22Rv1 (cell line): ENCODE measurements at regions not wholly inside any gene's neighbourhood (a gene's known extent, or its start where the extent isn't known, plus 50 kb on each side); places are given as distances from the start of the nearest gene placed in this dataset.

Experiments used
- H3K27ac ChIP-seq: fragments of 450-650 bp; 2 replicates; pipeline ENCODE4 v1.5.1; 2017
- ZFX ChIP-seq: fragments of 450-650 bp; IDR thresholded peaks from 2 replicates; pipeline ENCODE4 v1.6.1; 2017; ENCODE audit warnings: antibody characterized with exemption, borderline replicate concordance
- TF ChIP-seq, protein P1 (sequence below): fragments of 450-650 bp; IDR thresholded peaks from 2 replicates; pipeline ENCODE4 v1.5.1; 2017; ENCODE audit warnings: mild to moderate bottlenecking

DNA sequence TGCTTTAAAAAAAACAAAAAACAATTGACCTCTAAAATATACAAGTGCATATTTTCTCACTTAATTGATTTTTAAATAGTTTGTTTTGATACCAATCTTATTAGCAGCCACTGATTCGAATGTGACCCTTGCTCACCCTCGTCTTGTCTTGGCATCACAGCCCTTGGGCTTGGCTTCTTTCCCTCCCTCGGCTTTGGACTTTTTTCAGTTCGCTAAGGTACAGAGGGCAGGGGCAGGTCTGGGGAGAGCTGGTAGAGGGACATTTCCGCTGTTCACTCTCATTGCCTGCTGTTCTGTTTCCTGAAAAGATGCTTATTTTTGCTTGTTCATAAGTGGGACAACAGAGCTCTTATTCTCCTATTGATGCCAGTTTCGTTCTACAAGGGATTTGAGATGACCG is 88.5 kb upstream of the RPS6KA3 start:
- no peak for TF ChIP-seq ZFX
- TF ChIP-seq, protein P1, sequence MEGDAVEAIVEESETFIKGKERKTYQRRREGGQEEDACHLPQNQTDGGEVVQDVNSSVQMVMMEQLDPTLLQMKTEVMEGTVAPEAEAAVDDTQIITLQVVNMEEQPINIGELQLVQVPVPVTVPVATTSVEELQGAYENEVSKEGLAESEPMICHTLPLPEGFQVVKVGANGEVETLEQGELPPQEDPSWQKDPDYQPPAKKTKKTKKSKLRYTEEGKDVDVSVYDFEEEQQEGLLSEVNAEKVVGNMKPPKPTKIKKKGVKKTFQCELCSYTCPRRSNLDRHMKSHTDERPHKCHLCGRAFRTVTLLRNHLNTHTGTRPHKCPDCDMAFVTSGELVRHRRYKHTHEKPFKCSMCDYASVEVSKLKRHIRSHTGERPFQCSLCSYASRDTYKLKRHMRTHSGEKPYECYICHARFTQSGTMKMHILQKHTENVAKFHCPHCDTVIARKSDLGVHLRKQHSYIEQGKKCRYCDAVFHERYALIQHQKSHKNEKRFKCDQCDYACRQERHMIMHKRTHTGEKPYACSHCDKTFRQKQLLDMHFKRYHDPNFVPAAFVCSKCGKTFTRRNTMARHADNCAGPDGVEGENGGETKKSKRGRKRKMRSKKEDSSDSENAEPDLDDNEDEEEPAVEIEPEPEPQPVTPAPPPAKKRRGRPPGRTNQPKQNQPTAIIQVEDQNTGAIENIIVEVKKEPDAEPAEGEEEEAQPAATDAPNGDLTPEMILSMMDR, result no peak
- H3K27ac ChIP-seq, result no peak overlapping the region

DNA sequence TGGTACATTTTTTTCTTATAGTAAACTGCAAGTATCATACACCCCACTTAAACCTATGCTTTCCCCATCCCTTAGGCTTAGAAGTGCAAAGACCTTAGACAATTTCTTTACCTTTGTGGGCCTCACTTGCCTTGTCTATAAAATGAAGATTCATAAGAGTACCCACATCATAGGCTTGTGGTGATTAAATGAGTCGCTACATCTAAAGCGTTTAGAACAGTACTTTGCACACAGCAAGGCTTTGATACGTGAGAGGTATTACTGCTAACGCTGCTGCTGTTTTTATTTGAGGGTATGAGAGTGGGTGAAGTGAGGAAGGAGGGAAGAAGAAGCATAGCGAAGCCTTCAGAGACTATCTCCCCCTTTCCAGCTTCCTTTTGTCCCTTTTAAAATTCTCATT is 87.8 kb upstream of the RPS6KA3 start:
- TF ChIP-seq ZFX, result no peak
- TF ChIP-seq, protein P1, result no peak
- no peak overlapping the region for H3K27ac ChIP-seq

DNA sequence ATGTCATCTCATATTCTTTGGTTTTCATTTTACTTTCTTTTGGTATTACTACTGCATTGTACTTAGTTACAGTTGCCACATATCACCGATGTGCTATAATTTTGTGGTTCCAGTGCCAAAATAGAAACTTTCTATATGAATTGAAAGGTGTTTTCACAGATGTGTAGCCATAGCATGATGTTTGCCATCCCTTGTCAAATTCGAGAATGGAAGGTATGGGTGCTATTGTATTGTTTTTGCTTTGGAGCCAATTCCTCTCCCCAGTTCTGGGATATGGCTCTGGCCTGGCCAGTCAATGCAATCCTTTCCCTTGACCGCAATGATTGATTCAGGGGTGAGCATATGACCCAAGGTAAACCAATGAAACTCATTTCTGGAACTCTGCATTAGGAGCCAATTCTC is 86.2 kb upstream of the RPS6KA3 start:
- H3K27ac ChIP-seq, result no peak overlapping the region
- TF ChIP-seq, protein P1, result no peak
- TF ChIP-seq ZFX, result no peak

DNA sequence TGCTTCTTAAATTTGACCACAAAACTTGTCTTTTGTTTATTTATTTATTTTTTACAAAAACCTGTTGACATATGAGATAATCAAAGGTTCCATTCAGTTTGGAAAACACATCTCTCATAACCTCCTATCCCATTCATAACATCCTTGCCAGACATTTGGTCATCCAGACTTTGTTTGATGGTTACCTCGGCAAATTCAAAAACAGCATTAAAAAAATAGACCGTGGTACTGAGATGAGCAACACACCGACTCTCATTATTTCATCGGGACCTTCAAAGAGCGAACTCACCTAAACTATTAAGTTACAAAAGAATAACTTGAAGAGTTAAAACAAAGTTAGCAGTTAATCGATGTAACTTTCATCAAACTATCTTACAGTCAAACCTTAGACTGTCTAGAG is 85.8 kb upstream of the RPS6KA3 start:
- no peak overlapping the region for H3K27ac ChIP-seq
- TF ChIP-seq, protein P1, result no peak
- TF ChIP-seq ZFX, result no peak

DNA sequence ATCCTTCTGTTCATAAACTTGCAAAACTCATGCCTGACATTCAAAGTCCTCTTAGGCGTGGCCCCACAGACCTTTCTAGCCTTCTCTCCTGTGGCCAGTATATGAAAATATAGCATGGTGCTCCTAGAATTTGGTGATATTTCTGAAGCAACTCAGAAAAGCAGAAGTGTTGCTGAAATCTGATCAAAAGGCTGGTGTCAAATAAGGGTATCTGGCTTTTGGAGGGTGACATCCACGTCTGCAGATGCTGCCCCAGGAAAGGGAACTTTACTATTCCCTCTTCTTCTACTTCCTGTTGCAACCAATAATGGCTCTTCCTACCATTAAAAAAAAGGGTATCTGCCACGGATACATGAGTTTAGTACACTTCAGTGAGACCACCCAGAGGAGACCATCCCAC is 83.9 kb upstream of the RPS6KA3 start:
- TF ChIP-seq ZFX, result no peak
- TF ChIP-seq, protein P1, result no peak
- H3K27ac ChIP-seq, result no peak overlapping the region

DNA sequence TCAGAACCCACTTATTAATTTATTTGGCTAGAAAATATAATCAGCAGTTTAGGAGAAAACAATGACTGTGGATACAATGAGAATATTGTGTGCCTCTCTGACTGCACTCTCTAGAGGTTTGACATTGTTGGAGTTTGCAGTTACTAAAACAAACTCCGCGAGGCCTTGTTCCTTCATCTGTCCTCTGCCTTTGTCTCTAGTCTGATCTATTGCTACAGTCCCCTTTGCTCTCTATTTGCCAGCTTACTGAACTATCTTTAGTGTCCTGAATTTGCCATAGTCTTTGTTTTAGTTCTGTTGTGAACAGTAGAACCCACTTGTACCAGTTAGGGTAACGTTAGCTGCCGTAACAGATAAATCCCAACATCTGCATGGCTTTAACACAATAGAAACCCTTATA is 81.4 kb upstream of the RPS6KA3 start:
- TF ChIP-seq, protein P1, result no peak
- TF ChIP-seq ZFX, result no peak

DNA sequence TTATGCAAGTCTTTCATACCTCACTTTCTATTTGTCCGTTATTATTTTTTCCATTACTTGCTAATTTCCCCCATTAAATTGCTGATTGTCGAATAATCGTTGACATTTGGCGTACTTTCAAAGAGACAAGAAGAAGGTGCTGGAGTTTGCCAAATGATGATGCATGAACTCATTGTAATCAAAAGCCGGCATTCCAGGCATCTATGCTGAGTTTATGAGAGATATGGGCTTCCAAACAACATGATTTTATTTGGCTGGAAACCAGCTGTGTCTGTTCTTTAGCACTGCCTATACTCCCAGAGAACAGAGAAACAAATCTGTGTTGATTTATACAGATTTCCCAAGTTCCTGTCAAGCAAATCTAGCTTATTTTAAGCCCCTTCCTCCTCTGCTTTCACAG is 80.8 kb upstream of the RPS6KA3 start:
- TF ChIP-seq, protein P1, result no peak
- TF ChIP-seq ZFX, result no peak
- H3K27ac ChIP-seq, result no peak overlapping the region

More for the DNA sequence above, 81.4 kb upstream of the RPS6KA3 start:
- no peak overlapping the region for H3K27ac ChIP-seq
